Breast epithelium (tissue), 3 donors: ENCODE measurements at regions not wholly inside any gene's neighbourhood (a gene's known extent, or its start where the extent isn't known, plus 50 kb on each side); places are given as distances from the start of the nearest gene placed in this dataset.

ENCODE experiments used
- CTCF ChIP-seq, 3 donors: fragments of 450-650 bp; IDR thresholded peaks; one replicate each; pipeline ENCODE4 v1.5.1; 2016 to 2017; ENCODE audit warnings: antibody characterized with exemption in 3 of 3, mild to moderate bottlenecking in 3 of 3, moderate library complexity in 3 of 3
- POLR2A ChIP-seq: fragments of 450-650 bp; IDR thresholded peaks from one replicate; pipeline ENCODE4 v1.6.1; 2016; ENCODE audit warnings: antibody characterized with exemption, mild to moderate bottlenecking, moderate library complexity

GRCh38 chr4:160082432-160083207, 979.7 kb downstream of the RAPGEF2 start:
- TF ChIP-seq CTCF (IDR thresholded peaks at IDR 0.05): no peak
- TF ChIP-seq POLR2A: no peak
